SU-DHL-6 (cell line): ENCODE measurements at regions not wholly inside any gene's neighbourhood (a gene's known extent, or its start where the extent isn't known, plus 50 kb on each side); places are given as distances from the start of the nearest gene placed in this dataset.

Source experiments
- H2AFZ ChIP-seq: fragments of 200-600 bp; sonication (generic); 2 replicates; pipeline ENCODE4 v1.6.1; 2014; ENCODE audit warnings: low read depth, mild to moderate bottlenecking, moderate library complexity, mixed read lengths, antibody characterized with exemption, low read length; ENCODE audit not compliant: severe bottlenecking
- H3F3A ChIP-seq: fragments of 200-600 bp; shearing (Covaris generic); 2 replicates; pipeline ENCODE4 v1.6.0; 2016; ENCODE audit warnings: antibody characterized with exemption, mild to moderate bottlenecking; ENCODE audit not compliant: insufficient read depth
- H3K27ac ChIP-seq: fragments of 200-600 bp; sonication (generic); 2 replicates; pipeline ENCODE4 v1.5.1; 2016; ENCODE audit warnings: low read depth, mild to moderate bottlenecking, low read length, moderate library complexity, mixed read lengths
- H3K27me3 ChIP-seq: fragments of 200-600 bp; sonication (generic), shearing (Covaris generic); 2 replicates; pipeline ENCODE4 v1.6.0; 2014; ENCODE audit warnings: mild to moderate bottlenecking, low read length
- H3K36me3 ChIP-seq: fragments of 200-600 bp; sonication (generic); 2 replicates; pipeline ENCODE4 v1.6.1; 2014; ENCODE audit warnings: mild to moderate bottlenecking, low read length, mixed read lengths
- H3K4me2 ChIP-seq: fragments of 300-600, 200-600 bp; shearing (Covaris generic), sonication (generic); 2 replicates; pipeline ENCODE4 v1.6.0; 2014; ENCODE audit warnings: low read length, low read depth, mild to moderate bottlenecking; ENCODE audit not compliant: poor library complexity, severe bottlenecking
- H3K4me3 ChIP-seq: fragments of 200-600 bp; sonication (generic); 2 replicates; pipeline ENCODE4 v1.5.1; 2014; ENCODE audit warnings: antibody characterized with exemption, low read length, mild to moderate bottlenecking, mixed read lengths; ENCODE audit not compliant: insufficient read depth, poor library complexity, severe bottlenecking
- H3K79me2 ChIP-seq: fragments of 200-600 bp; sonication (generic); 2 replicates; pipeline ENCODE4 v1.6.1; 2014; ENCODE audit warnings: mild to moderate bottlenecking, low read length, moderate library complexity; ENCODE audit not compliant: insufficient read depth
- H3K9ac ChIP-seq: fragments of 200-600 bp; sonication (generic); 2 replicates; pipeline ENCODE4 v1.7.0; 2014; ENCODE audit warnings: mild to moderate bottlenecking, low read length
- H3K9me2 ChIP-seq: fragments of 200-600 bp; sonication (generic); replicated peaks from 2 replicates; pipeline ENCODE4 v1.6.1; 2014; ENCODE audit warnings: low read length; ENCODE audit not compliant: insufficient read depth
- H3K9me3 ChIP-seq: fragments of 200-600 bp; sonication (generic); 2 replicates; pipeline ENCODE4 v1.6.1; 2014; ENCODE audit warnings: low read length, mixed read lengths; ENCODE audit not compliant: insufficient read depth
- H4K20me1 ChIP-seq: fragments of 200-600 bp; sonication (generic); 2 replicates; pipeline ENCODE4 v1.6.1; 2014; ENCODE audit warnings: low read depth, mild to moderate bottlenecking, antibody characterized with exemption, low read length, moderate library complexity, mixed read lengths
- CTCF ChIP-seq: fragments of 200-600 bp; sonication (generic); IDR thresholded peaks from one replicate; pipeline ENCODE4 v1.5.1; 2017; ENCODE audit warnings: antibody characterized with exemption, mild to moderate bottlenecking, low read length, moderate library complexity; ENCODE audit not compliant: insufficient read depth, poor library complexity, severe bottlenecking
- EZH2phosphoT487 ChIP-seq: fragments of 200-600 bp; sonication (generic), shearing (Covaris generic); conservative IDR thresholded peaks from 2 replicates; pipeline ENCODE4 v1.6.1; 2018; ENCODE audit warnings: mild to moderate bottlenecking, antibody characterized with exemption, low read length, moderate library complexity, mixed read lengths

GRCh38 chr4:153153339-153153871, 50.8 kb upstream of the TRIM2 start:
- Histone ChIP-seq H3K9ac (peak overlapping the region; percentile 32; the same call in 1 of the 2 replicates), H3K27ac (no peak overlapping the region), H4K20me1 (no peaks in the 10 kb centered on the region)

GRCh38 chr4:153154007-153154975, 50.0 kb upstream of the TRIM2 start:
- H3K9me2 ChIP-seq, result no peaks in the 10 kb centered on the region
- TF ChIP-seq EZH2phosphoT487 (no peak), CTCF (no peak)
- peak overlapping the region; percentile 66 for H3K4me2 ChIP-seq
- peak overlapping the region; percentile 90 for H2AFZ ChIP-seq
- H3K9ac ChIP-seq, result 0 out of 2 replicates have a peak overlapping the region, but pooled peaks have one; percentile 32
- H3K36me3 ChIP-seq, result no peaks in the 10 kb centered on the region
- no peak overlapping the region for H3K27ac ChIP-seq
- H3K27me3 ChIP-seq, result no peaks in the 10 kb centered on the region
- no peaks in the 10 kb centered on the region for H3K9me3 ChIP-seq
- H4K20me1 ChIP-seq, result no peaks in the 10 kb centered on the region
- H3K79me2 ChIP-seq, result no peaks in the 10 kb centered on the region
- peak overlapping the region; percentile 46 for H3K4me3 ChIP-seq
- no peaks in the 10 kb centered on the region for H3F3A ChIP-seq

More at GRCh38 chr4:153153339-153153871, 50.8 kb upstream of the TRIM2 start:
- Histone ChIP-seq H2AFZ (peak overlapping the region; percentile 90), H3F3A (no peaks in the 10 kb centered on the region), H3K4me3 (peak overlapping the region; percentile 46), H3K36me3 (no peaks in the 10 kb centered on the region), H3K27me3 (no peaks in the 10 kb centered on the region), H3K4me2 (peak overlapping the region; percentile 66), H3K9me3 (no peaks in the 10 kb centered on the region), H3K79me2 (no peaks in the 10 kb centered on the region), H3K9me2 (no peaks in the 10 kb centered on the region)
- TF ChIP-seq EZH2phosphoT487, result no peak
